GM12874 (cell line): ENCODE measurements at regions not wholly inside any gene's neighbourhood (a gene's known extent, or its start where the extent isn't known, plus 50 kb on each side); places are given as distances from the start of the nearest gene placed in this dataset.

Experiments
- TF ChIP-seq, protein P1 (sequence below): IDR thresholded peaks from 2 replicates; pipeline ENCODE4 v1.5.1; 2011; ENCODE audit warnings: low read depth, mild to moderate bottlenecking, control low read depth, low read length, moderate library complexity; ENCODE audit not compliant: insufficient read depth

DNA sequence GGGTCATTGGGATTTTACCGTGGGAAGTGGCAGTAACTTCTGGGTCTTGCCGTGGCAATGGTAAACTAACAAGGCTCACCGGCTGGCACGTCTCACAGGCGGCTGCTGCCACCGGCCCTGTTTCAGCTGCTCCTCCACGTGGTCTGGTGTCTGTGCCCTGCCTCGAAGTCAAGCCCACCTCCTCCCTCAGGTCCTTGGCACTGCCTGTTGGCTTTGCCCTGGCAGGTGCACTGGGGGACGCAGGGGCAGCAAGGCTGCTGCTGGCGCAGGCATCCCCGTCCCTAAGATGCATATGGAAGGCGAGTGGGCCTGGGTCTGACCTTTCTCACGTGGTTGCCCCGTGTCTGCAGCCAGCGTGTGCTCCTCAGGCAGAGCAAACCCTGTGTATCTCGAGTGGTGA is 783.6 kb downstream of the BRD1 start:
- TF ChIP-seq, protein P1, sequence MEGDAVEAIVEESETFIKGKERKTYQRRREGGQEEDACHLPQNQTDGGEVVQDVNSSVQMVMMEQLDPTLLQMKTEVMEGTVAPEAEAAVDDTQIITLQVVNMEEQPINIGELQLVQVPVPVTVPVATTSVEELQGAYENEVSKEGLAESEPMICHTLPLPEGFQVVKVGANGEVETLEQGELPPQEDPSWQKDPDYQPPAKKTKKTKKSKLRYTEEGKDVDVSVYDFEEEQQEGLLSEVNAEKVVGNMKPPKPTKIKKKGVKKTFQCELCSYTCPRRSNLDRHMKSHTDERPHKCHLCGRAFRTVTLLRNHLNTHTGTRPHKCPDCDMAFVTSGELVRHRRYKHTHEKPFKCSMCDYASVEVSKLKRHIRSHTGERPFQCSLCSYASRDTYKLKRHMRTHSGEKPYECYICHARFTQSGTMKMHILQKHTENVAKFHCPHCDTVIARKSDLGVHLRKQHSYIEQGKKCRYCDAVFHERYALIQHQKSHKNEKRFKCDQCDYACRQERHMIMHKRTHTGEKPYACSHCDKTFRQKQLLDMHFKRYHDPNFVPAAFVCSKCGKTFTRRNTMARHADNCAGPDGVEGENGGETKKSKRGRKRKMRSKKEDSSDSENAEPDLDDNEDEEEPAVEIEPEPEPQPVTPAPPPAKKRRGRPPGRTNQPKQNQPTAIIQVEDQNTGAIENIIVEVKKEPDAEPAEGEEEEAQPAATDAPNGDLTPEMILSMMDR, result no peak

DNA sequence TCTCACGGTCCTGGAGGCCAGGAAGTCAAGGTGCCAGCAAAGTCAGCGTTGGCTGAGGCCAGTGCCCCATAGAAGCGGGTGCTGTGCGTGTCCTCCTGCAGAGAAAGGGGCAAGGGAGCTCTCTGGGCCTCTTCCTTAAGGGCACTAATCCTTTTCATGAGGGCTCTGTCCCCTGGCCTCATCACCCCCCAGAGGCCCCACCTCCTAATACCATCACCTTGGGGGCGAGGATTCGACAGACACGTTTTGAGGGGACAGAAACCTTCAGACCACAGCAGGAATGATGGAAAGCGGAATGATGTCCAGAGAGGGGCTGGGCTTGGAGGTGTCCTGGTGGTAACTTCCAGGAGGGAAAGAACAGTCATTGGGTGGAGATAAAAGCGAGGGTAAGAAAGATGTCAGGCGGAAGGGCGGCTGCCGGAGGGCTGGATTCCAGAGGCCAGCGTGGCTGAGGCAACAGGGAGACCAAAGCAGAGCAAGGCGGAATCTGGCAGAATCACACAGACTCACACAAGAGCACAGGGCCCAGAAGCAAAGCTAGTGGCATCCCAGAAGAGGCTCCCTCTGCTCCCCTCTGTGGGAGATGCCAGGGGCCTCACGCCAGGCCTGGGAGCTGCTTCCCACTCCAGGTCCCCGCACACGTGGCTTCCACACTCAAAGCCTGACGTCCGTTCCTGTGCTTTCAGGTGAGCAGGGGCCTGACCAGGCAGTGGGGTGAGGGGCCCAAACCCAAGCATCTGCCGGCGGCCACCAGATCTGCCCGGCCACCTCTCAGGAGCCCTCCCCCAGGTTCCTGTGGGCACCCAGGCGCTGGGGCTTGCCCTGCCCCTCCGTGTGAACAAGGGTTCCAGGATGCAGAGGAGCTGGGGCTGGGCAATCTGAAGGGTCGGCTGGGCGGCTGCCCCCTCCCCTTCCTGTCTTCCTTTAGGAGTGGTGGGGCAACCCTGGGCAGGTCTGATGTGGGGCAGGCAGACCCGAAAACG is 784.5 kb downstream of the BRD1 start:
- TF ChIP-seq, protein P1, result no peak

DNA sequence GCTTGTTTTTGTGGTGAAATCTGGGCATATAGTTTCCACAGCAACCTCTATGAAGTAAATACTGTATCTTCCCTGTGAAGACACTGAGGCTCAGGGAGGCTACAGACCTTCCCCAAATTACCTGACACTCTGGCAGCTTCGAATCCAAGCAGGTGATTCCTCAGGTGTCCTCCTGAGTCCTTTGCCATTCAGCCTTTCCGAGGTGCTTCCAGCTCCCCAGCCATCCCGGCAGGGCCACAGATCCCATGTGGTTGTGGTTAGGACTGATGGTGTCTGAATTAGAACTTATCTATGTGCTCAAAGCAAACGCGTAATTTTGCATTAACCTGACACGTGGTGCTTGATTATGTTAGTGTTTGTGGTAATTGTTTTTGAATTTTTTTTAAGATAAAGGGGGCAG is 785.6 kb downstream of the BRD1 start:
- TF ChIP-seq, protein P1, result no peak

DNA sequence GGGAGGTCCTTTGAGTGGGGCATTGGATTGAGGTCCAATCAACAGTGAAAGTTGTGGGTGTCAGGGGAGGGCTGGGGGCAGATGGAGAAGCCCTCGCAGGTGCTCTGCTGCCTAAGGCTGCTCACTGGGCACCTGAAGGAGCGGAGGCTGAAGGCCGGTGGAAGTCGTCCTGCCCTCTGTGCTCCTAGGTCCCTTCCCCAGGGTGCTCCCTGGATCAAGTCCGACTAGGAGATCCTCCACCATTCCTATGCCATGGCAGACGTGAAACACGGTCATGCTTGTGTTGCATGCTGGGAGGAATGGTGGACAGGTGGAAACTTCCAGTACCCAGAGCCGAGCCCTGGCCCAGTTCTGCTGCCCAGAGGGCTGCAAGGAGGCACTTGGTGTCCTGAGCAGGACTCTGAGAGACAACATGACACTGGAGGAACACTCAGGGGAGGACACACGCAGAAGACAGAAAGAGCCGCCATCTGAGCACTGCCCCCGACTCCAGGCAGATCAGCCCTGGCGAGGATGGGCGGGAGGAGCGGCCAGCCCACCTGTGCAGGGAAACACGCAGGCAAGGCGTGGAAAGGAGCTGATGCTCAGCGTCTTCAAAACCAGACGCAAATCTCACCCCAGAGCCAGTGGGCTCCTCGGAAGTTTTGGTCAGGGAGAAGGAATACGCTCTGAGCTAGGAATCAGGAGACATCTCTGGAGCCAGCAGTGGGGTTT is 786.8 kb downstream of the BRD1 start:
- TF ChIP-seq, protein P1, result no peak

DNA sequence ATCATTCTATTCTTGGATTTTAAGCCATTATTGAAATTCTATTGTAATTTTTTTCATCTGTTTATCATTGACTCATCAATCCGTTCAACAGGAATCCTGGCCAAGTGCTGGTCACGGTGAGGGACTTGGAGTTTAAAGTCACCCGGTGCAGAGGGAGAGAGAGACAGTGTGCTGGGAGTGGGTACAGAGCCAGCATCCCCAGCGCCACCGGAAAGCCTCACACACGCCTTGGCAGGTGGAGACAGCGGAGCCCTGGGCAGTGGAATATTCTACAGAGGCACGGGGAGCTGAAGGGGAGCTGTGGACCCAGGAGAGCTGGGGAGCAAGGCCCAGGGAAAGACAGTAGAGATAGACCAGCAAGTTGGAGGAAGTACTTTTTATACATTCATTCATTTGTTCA is 787.6 kb downstream of the BRD1 start:
- TF ChIP-seq, protein P1, result no peak

DNA sequence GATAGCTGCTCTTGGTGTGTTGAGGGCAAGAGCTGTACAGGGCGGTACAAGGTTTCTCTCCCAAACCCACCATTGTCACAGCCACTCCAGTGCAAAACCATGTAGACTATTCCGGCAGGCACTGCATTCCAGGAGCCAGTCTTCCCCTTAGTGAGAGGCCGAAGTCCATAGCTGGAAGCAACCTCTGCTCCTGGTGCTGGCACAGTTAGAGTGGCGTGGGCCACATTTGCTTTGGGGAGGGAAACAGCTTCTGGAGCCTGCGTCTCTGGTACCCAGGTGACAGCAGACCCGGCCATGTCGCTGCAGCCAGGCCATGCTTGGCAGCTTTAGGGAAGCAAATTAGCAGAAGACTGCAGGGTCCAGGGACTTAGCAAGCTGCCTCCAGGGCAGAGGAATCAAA is 788.0 kb downstream of the BRD1 start:
- TF ChIP-seq, protein P1, result no peak

DNA sequence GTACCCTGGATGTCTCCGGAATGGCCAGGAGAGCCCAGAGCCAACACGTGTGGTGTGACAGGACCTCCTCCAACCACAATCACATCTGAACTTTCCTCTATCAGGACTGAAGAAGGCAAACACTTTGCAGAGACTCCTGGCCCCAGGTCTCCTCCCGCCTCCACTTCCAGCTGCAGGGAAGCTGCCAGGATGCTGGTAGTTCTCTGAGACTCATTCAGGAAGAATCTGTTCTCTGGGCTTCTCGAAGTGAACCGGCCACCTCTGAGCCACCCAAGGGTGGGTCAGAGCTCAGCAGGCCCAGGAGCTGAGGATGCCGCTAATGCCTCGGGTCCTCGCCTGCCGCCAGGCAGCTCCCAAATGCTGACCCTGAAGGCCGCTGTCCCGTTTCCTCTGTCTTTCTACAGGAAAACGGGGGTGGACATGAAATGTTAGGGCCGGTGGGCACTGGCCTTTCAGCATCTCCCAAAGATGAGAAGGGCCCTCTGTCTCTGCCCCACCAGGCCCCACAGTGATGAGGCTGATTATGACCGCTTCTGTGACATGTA is 789.9 kb downstream of the BRD1 start:
- TF ChIP-seq, protein P1, result no peak
